SK-N-SH treated with all-trans-retinoic acid at 6 μM for 48 hours (cell line): ENCODE measurements at regions not wholly inside any gene's neighbourhood (a gene's known extent, or its start where the extent isn't known, plus 50 kb on each side); places are given as distances from the start of the nearest gene placed in this dataset.

Experiments
- ARNTL ChIP-seq: fragments of 450-650 bp; formaldehyde crosslinking; IDR thresholded peaks from 2 replicates; pipeline ENCODE4 v1.5.0; 2020; ENCODE audit warnings: low read depth, mild to moderate bottlenecking, moderate library complexity, borderline replicate concordance
- GLIS3 ChIP-seq: fragments of 250-450 bp; sonication (Bioruptor Pico); IDR thresholded peaks from 2 replicates; pipeline ENCODE4 v1.5.0; 2020; ENCODE audit warnings: mild to moderate bottlenecking, moderate library complexity
- PATZ1 ChIP-seq: fragments of 250-450 bp; sonication (Bioruptor Pico); IDR thresholded peaks from 2 replicates; pipeline ENCODE4 v1.8.0; 2020; ENCODE audit warnings: mild to moderate bottlenecking, moderate library complexity, borderline replicate concordance
- RARB ChIP-seq: fragments of 250-450 bp; sonication (Bioruptor Pico); IDR thresholded peaks from 2 replicates; pipeline ENCODE4 v1.8.0; 2021; ENCODE audit warnings: mild to moderate bottlenecking, moderate library complexity
- ZNF70 ChIP-seq: fragments of 450-650 bp; formaldehyde crosslinking; IDR thresholded peaks from 2 replicates; pipeline ENCODE4 v1.5.0; 2020; ENCODE audit warnings: mild to moderate bottlenecking, moderate library complexity
- TF ChIP-seq, protein P1 (sequence below): fragments of 250-450 bp; sonication (Bioruptor Pico); IDR thresholded peaks from 2 replicates; pipeline ENCODE4 v1.5.0; 2020; ENCODE audit warnings: mild to moderate bottlenecking, moderate library complexity

DNA sequence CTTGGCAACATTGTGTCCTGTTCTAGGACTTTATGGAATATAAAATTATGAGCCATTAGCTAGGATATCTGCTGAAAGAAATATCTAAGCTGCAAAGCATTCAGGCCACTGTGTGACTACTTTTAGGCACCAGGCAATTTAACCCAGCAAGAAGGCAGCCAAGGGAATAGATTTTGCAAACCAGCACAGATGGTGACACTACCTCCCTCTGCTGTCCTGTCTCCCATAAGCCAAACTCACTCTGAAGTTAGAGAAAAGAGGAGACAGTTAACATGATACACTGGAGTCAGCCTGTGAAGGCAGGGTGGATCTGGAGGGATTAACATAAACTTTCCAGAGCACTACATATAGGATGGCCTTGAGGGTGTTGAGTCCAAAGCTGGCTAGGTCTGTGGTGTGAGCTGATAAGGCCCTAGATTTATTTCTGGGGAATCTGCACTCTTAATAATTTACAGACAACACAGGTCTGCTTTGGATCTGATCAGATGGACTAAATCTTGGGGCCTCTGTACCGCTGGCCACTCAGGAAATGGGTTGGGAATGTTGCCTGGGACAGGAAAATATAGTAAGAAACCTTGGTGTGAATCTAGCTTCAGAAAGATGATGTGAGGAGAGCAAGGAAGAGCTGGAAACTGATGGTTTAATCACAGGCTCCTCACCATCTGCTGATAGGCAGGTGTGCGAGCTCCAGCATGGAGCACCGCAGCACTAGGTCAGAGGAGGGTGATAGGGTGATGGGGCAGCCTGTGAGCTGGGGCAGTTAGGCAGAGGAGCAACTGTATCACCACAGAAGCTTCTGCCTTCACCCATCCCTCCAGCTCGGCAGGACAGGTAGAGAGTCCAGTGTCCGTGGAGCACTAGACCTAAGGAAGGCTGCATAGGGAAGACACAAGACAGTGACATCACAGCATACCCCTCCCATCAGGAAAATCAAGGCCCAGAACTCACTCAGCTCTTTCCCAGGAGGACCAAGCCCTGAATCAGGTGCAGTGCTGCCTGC is 229.9 kb upstream of the PRSS1 start:
- TF ChIP-seq ARNTL (CRISPR knock-in tag) (no peak), GLIS3 (CRISPR knock-in tag) (no peak), PATZ1 (CRISPR knock-in tag) (no peak), RARB (CRISPR knock-in tag) (no peak), ZNF70 (CRISPR knock-in tag) (no peak)
- TF ChIP-seq, protein P1, sequence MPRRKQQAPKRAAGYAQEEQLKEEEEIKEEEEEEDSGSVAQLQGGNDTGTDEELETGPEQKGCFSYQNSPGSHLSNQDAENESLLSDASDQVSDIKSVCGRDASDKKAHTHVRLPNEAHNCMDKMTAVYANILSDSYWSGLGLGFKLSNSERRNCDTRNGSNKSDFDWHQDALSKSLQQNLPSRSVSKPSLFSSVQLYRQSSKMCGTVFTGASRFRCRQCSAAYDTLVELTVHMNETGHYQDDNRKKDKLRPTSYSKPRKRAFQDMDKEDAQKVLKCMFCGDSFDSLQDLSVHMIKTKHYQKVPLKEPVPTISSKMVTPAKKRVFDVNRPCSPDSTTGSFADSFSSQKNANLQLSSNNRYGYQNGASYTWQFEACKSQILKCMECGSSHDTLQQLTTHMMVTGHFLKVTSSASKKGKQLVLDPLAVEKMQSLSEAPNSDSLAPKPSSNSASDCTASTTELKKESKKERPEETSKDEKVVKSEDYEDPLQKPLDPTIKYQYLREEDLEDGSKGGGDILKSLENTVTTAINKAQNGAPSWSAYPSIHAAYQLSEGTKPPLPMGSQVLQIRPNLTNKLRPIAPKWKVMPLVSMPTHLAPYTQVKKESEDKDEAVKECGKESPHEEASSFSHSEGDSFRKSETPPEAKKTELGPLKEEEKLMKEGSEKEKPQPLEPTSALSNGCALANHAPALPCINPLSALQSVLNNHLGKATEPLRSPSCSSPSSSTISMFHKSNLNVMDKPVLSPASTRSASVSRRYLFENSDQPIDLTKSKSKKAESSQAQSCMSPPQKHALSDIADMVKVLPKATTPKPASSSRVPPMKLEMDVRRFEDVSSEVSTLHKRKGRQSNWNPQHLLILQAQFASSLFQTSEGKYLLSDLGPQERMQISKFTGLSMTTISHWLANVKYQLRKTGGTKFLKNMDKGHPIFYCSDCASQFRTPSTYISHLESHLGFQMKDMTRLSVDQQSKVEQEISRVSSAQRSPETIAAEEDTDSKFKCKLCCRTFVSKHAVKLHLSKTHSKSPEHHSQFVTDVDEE = no peak
